ENCODE measurements at regions not wholly inside any gene's neighbourhood (a gene's known extent, or its start where the extent isn't known, plus 50 kb on each side); places are given as distances from the start of the nearest gene placed in this dataset.

DNA sequence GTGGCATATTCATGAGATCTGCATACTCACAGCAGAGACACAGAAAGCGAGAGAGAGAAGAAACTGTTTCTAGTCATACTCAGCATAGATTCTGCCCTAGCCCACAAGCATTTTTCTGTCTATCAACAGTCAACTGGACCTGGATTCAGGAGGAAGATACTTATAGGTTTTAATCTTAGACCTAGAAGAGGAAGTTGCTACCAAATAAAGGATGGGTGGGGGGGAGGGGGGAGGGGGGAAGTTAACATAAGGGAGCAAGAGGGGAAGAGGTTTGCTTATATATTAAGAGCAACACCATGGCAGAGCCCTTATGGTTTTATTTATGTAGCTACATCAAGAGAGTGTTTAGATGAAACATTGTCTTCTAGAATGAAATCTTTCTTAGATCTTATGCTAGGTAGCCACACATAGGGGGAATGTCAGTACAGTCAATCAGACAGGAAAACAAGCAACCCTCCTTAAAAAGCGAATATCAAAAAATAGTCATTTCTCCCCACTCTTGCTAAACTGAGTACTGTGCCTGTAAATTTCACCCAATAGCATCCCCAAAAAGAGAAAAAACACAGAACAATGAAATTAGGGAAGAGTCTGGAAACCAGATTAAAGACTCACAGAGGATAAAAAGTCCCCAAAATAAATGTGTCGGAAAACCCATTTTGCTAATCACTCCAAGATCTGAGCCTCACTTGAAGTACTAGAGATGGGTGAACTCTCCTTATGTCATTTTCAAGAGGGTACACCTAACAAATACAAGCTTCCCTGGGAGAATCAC lies 192.7 kb upstream of the NR4A3 start:
- TF ChIP-seq TAF1 (IDR thresholded peaks at IDR 0.05; ENCODE audit: borderline replicate concordance, low read depth, low read length) (no peak), POLR2A (IDR thresholded peaks at IDR 0.05; ENCODE audit: low read depth, low read length) (no peak), POLR2AphosphoS5 (IDR thresholded peaks at IDR 0.05; ENCODE audit: low read depth, low read length) (no peak)
- DNase-seq (ENCODE audit: insufficient read length) (no peak), FAIRE-seq (no peak)

DNA sequence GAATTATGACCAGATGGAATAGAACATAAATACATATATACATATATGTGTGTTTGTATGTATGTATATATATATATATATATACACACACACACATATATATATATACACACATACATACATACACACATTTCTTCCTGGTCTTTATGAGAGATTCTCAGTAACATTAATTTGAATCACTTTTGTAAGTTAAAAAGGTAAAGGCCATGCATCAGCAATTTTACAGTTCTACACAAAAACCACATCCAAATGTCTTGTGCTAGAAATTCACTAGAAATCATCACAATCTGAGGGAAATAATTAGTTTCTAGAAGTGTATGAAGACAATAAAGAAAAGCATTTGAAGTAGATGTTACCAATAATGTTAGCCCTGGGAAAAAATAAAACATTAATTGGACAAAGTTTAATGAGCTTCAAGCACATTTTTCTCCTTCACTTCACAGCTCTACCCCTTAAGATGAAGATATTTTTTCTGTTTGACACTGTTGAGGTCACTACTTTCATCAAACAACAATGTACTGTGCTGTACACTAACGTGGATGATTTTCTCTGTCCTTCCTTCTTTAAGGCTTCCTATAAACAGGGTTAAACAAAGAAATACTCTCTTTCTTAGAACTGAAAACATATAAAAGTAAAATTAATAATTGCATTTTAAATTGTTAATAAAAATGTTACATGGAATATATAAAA lies 189.2 kb upstream of the NR4A3 start:
- no peak for TF ChIP-seq POLR2A (IDR thresholded peaks at IDR 0.05; ENCODE audit: low read depth, low read length)
- no peak for TF ChIP-seq POLR2AphosphoS5 (IDR thresholded peaks at IDR 0.05; ENCODE audit: low read depth, low read length)
- FAIRE-seq, result peak; percentile 51
- no peak for DNase-seq (ENCODE audit: insufficient read length)

DNA sequence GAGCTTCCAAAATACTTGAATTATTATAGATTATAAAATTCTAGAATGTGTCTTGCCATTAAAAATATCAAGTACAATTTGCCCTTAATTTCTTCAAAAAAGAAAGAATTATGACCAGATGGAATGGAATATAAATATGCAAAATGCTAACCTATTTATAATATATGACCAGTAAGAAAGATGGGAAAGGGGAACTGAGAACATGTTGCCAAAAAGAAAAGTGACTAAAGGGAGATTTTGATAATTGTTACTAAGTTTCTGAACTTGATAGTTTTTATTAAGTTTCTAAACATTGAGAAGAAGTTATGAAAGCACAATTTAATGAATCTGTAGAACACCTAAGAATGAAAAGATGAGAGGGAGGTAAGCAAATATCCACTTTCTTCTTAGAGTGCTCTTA lies 188.4 kb upstream of the NR4A3 start:
- DNase-seq (ENCODE audit: insufficient read length) (no peak), FAIRE-seq (peak; percentile 67)
- TF ChIP-seq POLR2A (IDR thresholded peaks at IDR 0.05; ENCODE audit: low read depth, low read length) (no peak), POLR2AphosphoS5 (IDR thresholded peaks at IDR 0.05; ENCODE audit: low read depth, low read length) (no peak)

DNA sequence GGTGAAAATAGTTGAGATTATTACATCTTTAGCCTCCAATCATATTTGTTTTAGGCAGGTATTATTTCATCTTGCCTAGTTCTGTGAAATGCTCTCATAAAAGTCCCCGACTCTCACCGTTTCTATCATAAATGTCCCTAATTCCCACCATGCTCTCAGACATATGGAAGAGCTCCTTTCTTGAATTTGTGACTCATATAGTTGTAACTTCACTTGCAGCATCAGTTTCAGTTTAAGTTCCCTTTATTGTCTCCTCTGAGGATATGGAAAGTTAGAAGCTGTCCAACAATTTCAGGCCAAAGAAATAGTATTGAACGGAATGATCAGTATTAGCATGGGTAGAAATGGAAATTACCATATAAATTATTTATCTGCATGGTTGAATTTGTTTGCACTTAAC lies 187.5 kb upstream of the NR4A3 start:
- no peak for DNase-seq (ENCODE audit: insufficient read length)
- TF ChIP-seq POLR2A (IDR thresholded peaks at IDR 0.05; ENCODE audit: low read depth, low read length), result no peak
- TF ChIP-seq TAF1 (IDR thresholded peaks at IDR 0.05; ENCODE audit: borderline replicate concordance, low read depth, low read length), result no peak
- TF ChIP-seq POLR2AphosphoS5 (IDR thresholded peaks at IDR 0.05; ENCODE audit: low read depth, low read length), result no peak
- FAIRE-seq, result no peak

DNA sequence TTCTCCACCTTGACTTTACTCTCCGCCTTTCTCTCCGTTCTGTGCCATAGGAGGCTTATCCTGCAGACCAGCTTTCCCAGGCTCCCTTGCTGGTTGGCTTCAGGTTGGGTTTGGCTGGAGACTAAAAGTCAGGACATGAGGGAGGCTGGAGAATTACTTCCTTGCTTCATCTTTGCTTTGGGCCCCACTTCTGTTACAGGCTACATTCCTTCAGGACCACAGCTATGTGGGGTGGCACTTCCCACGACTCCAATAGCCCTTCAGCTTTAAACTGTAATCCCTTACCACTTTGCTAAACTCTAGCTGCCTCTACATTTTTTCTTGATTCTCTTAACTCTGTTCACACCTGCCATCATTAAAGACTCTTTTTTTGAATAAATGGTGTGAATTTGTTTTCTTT lies 186.7 kb upstream of the NR4A3 start:
- DNase-seq (ENCODE audit: insufficient read length) (no peak), FAIRE-seq (no peak)
- no peak for TF ChIP-seq POLR2AphosphoS5 (IDR thresholded peaks at IDR 0.05; ENCODE audit: low read depth, low read length)
- TF ChIP-seq TAF1 (IDR thresholded peaks at IDR 0.05; ENCODE audit: borderline replicate concordance, low read depth, low read length), result no peak
- no peak for TF ChIP-seq POLR2A (IDR thresholded peaks at IDR 0.05; ENCODE audit: low read depth, low read length)

DNA sequence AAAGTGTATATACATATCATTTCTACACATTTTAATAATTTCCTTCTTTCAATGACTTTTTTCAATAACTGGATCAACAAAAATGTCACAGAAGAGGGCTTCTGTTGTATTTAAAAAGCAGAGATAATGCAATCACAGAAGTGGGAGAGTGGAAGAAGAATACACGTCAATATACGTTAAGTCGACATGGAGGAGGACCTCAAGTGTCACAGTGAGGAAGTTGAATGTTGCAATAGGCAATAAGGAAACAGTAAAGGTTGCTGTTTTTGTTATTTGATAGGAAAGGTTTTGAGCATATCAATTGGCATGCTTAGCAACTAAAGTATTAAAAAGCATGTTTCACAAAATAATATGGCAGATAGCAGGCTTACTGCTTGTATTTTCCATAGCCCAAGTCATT lies 184.0 kb upstream of the NR4A3 start:
- no peak for TF ChIP-seq POLR2AphosphoS5 (IDR thresholded peaks at IDR 0.05; ENCODE audit: low read depth, low read length)
- no peak for TF ChIP-seq POLR2A (IDR thresholded peaks at IDR 0.05; ENCODE audit: low read depth, low read length)
- TF ChIP-seq TAF1 (IDR thresholded peaks at IDR 0.05; ENCODE audit: borderline replicate concordance, low read depth, low read length), result no peak
- no peak for DNase-seq (ENCODE audit: insufficient read length)
- no peak for FAIRE-seq

DNA sequence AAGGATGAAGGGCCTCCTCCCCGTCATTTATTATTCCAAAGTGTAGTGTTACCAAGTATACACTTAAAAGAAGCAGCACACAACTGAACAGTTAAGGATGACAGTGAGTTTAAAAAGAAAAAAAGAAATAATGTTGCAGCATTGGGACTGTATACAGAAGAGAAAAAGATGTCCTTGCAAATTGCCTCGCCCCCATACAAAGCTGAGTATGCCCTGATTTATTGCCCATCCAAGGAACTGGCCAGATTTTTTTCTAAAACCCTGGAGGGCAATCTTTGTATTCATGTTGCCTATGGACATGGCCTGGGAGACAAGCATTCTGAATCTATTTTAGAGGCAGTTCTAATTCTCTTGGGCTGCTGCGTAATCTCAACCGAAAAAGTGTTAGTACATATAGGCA lies 182.7 kb upstream of the NR4A3 start:
- no peak for TF ChIP-seq POLR2AphosphoS5 (IDR thresholded peaks at IDR 0.05; ENCODE audit: low read depth, low read length)
- no peak for TF ChIP-seq TAF1 (IDR thresholded peaks at IDR 0.05; ENCODE audit: borderline replicate concordance, low read depth, low read length)
- no peak for TF ChIP-seq POLR2A (IDR thresholded peaks at IDR 0.05; ENCODE audit: low read depth, low read length)
- no peak for DNase-seq (ENCODE audit: insufficient read length)
- no peak for FAIRE-seq

DNA sequence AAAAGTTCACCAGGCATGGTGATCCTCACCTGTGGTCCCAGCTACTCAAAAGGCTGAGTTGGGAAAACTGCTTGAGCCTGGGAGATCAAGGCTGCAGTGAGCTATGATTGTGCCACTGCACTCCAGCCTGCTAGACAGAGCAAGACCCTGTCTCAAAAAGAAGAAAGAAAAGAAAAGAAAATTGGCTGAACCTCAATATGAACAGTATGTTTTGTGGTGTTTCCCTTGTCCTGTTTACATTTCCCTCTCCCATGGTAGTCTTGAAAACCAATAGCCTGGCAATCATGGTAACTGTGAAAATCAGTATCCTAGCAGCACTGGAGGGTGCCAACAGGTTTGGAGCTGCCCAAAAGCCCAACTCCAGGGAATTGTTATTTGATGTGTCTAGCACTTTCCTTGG lies 174.1 kb upstream of the NR4A3 start:
- FAIRE-seq (no peak), DNase-seq (ENCODE audit: insufficient read length) (no peak)
- TF ChIP-seq TAF1 (IDR thresholded peaks at IDR 0.05; ENCODE audit: borderline replicate concordance, low read depth, low read length) (no peak), POLR2A (IDR thresholded peaks at IDR 0.05; ENCODE audit: low read depth, low read length) (no peak), POLR2AphosphoS5 (IDR thresholded peaks at IDR 0.05; ENCODE audit: low read depth, low read length) (no peak)

DNA sequence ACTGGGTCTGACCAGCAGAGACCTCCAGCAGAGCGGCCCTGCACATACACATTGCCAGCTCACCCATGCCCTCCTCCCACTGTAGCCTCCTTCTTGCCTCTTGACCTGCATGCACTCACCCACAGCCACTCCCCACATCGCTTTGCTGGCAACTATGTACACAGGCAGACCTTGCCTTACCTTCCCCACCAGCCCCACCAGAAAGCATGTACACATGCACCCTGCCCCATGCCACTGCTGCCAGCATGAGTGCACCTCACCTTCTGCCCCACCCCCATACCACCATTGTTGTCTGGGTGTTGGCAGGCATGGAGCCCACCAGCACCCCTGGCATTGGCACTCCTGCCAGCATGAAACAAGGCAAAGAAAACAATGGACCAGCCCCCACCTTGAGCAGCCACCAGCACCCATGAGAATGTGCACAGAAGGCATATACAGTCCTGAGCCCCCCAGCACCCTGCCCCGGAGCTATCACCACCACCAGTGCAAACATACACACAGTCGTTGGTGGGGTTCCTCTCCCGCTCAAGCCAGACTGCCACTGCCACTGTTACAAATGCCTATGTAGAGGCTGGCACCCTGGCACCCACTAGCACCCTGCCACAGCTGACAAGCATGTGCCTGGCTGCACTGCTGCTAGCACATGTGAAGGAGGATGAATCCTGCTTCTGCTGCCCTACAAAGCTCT lies 171.4 kb upstream of the NR4A3 start:
- TF ChIP-seq POLR2AphosphoS5 (IDR thresholded peaks at IDR 0.05; ENCODE audit: low read depth, low read length) (no peak), POLR2A (IDR thresholded peaks at IDR 0.05; ENCODE audit: low read depth, low read length) (no peak), TAF1 (IDR thresholded peaks at IDR 0.05; ENCODE audit: borderline replicate concordance, low read depth, low read length) (no peak)
- FAIRE-seq (no peak), DNase-seq (ENCODE audit: insufficient read length) (no peak)

DNA sequence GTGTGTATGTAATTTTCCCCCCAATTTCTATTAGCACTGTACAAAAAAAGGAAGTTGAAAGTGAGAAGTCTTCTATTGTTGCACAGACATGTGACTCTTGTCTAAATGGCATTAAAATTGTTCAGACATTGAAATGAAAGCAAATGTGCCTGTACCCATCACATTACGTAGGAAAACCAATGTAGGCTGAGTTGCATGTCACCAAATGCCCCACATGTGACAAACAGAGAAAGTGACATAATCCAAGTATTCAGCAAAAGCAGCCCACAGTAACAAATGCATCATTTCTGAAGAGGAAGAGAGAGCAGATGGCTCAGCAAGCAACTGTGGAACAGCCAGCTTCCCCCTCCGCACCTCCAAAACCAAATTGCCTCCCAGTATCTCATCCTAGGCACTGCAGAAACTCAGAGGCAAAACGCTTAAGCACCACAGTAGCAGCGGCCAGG lies 161.5 kb upstream of the NR4A3 start:
- no peak for TF ChIP-seq TAF1 (IDR thresholded peaks at IDR 0.05; ENCODE audit: borderline replicate concordance, low read depth, low read length)
- TF ChIP-seq POLR2A (IDR thresholded peaks at IDR 0.05; ENCODE audit: low read depth, low read length), result no peak
- TF ChIP-seq POLR2AphosphoS5 (IDR thresholded peaks at IDR 0.05; ENCODE audit: low read depth, low read length), result no peak
- no peak for DNase-seq (ENCODE audit: insufficient read length)

DNA sequence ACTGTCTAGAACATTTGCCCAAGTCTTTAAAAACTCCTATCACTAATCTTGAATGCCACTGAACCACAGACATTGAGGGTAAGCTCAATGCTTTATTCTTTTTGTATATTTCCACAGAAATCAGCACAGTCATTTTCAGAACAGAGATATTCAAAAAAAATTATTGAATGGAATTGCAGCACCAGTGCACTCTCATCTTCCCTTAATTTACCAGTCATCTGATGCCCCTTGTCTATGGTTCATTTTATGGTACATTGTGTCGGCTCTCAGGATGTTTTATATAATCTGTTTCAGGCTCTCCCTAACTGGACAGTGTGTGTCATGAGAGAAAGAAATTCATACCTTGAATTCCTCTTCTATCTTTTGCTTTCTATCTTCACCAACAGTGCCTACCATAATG lies 158.4 kb upstream of the NR4A3 start:
- DNase-seq (ENCODE audit: insufficient read length) (no peak), FAIRE-seq (no peak)
- TF ChIP-seq TAF1 (IDR thresholded peaks at IDR 0.05; ENCODE audit: borderline replicate concordance, low read depth, low read length) (no peak), POLR2A (IDR thresholded peaks at IDR 0.05; ENCODE audit: low read depth, low read length) (no peak), POLR2AphosphoS5 (IDR thresholded peaks at IDR 0.05; ENCODE audit: low read depth, low read length) (no peak)

More for the DNA sequence above, 161.5 kb upstream of the NR4A3 start:
- FAIRE-seq, result peak; percentile 94
